Kidney (tissue), 13 donors: ENCODE measurements at regions not wholly inside any gene's neighbourhood (a gene's known extent, or its start where the extent isn't known, plus 50 kb on each side); places are given as distances from the start of the nearest gene placed in this dataset.
A peak's percentile ranks its signal among the peaks of the same experiment; 100 is the strongest.

Experiments
- DNase-seq, 5 donors: peaks; one replicate each; pipeline ENCODE4 v3.0.0-alpha.2; 2013 to 2020
- FAIRE-seq: peaks from 2 replicates; lab custom pipeline; 2012; peaks lifted over from hg19 to GRCh38; lab: Jason Lieb, UNC
- H3K27ac ChIP-seq, 2 donors: one replicate each; pipeline ENCODE4 v1.7.0; 2013; ENCODE audit warnings: low read depth in 2 of 2, low read length in 2 of 2, inconsistent platforms in 1 of 2
- H3K27me3 ChIP-seq: one replicate; pipeline ENCODE4 v1.7.1; 2013; ENCODE audit warnings: low read length, inconsistent platforms; ENCODE audit not compliant: control insufficient read depth, insufficient read depth
- H3K36me3 ChIP-seq, 3 donors: one replicate each; pipeline versions ENCODE4 v1.7.0 to v1.7.1; 2013; ENCODE audit warnings: low read length in 3 of 3, control low read depth in 1 of 3, inconsistent platforms in 1 of 3; ENCODE audit not compliant: insufficient read depth in 3 of 3, control insufficient read depth in 2 of 3
- H3K4me1 ChIP-seq, 3 donors: one replicate each; pipeline versions ENCODE4 v1.7.0 to v1.7.1; 2013; ENCODE audit warnings: low read length in 3 of 3, inconsistent platforms in 1 of 3, low read depth in 1 of 3; ENCODE audit not compliant: control insufficient read depth in 2 of 3, insufficient read depth in 2 of 3
- H3K4me3 ChIP-seq, 3 donors: one replicate each; pipeline versions ENCODE4 v1.7.0 to v1.8.1; 2013; ENCODE audit warnings: low read length in 3 of 3, control low read depth in 1 of 3, inconsistent platforms in 1 of 3
- H3K9ac ChIP-seq, 3 donors: one replicate each; pipeline versions ENCODE4 v1.7.0 to v1.7.1; 2013; ENCODE audit warnings: low read length in 3 of 3, control low read depth in 1 of 3, inconsistent platforms in 1 of 3
- H3K9me3 ChIP-seq, 3 donors: one replicate each; pipeline versions ENCODE4 v1.7.0 to v1.7.1; 2013; ENCODE audit warnings: low read length in 3 of 3, control low read depth in 1 of 3, inconsistent platforms in 1 of 3; ENCODE audit not compliant: control insufficient read depth in 2 of 3, insufficient read depth in 1 of 3
- intact Hi-C: fragments of 100-400 bp; cut with DNase I; formaldehyde crosslinking; loops from one replicate; pipeline ENCODE4 v1.11.1; 2022
- TF ChIP-seq, protein P1 (sequence below): IDR thresholded peaks from 3 replicates; pipeline ENCODE4 v1.5.1; 2012; ENCODE audit warnings: mild to moderate bottlenecking, moderate library complexity, borderline replicate concordance; ENCODE audit not compliant: insufficient read depth; ENCODE audit errors: extremely low read depth
- donor health status: control.
- donor health status: control.
- donor health status: control.
- donor health status: control.
- donor health status: control.
- donor health status: DM: yes; HTN: yes; CAD: no.
- donor health status: Normal renal cell carcinoma (clear cell type).

DNA sequence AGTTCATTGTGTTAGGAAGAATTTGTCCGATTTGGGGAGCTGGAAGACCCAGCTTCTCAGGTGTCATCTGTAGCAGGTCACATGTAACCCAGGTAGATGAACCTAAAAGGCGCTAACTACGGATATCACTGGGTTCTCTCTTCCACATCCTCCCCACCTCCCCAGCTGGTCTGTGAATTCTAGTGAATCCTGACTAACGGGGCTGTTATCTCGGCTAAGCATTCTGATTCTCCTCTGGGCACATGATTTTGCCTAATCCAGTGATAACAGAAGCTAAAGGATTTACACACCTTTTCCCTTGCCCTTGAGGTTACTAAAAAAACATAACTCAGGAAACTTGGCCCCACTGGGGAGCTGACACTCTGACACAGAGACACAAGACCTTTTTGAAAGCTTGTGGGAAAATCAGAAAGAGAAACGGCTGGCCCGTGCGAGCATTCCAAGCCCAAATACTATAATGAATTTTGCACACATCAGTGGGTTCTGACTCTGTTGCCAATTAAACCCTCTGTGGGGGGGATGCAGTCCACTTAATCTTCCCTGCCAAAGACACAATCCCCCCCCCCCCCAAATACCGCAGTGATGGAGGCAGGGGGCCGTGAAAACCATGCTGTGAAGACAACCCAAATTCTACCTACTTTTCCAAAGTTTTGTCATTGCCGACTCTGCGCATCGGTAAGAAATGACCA lies 81.0 kb upstream of the FZD10 start:
- Histone ChIP-seq H3K27me3 (no peaks in the 10 kb centered on the region), H3K4me3 (no peak overlapping the region), H3K9ac (no peak overlapping the region), H3K36me3 (no peaks in the 10 kb centered on the region), H3K9me3 (no peaks in the 10 kb centered on the region), H3K27ac (no peak overlapping the region), H3K4me1 (no peaks in the 10 kb centered on the region)
- FAIRE-seq (no peak), DNase-seq (peak in 2 of 5 donors; percentile 50 to 53)
- TF ChIP-seq, protein P1, sequence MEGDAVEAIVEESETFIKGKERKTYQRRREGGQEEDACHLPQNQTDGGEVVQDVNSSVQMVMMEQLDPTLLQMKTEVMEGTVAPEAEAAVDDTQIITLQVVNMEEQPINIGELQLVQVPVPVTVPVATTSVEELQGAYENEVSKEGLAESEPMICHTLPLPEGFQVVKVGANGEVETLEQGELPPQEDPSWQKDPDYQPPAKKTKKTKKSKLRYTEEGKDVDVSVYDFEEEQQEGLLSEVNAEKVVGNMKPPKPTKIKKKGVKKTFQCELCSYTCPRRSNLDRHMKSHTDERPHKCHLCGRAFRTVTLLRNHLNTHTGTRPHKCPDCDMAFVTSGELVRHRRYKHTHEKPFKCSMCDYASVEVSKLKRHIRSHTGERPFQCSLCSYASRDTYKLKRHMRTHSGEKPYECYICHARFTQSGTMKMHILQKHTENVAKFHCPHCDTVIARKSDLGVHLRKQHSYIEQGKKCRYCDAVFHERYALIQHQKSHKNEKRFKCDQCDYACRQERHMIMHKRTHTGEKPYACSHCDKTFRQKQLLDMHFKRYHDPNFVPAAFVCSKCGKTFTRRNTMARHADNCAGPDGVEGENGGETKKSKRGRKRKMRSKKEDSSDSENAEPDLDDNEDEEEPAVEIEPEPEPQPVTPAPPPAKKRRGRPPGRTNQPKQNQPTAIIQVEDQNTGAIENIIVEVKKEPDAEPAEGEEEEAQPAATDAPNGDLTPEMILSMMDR: no peak
- intact Hi-C loops: no loop called here

DNA sequence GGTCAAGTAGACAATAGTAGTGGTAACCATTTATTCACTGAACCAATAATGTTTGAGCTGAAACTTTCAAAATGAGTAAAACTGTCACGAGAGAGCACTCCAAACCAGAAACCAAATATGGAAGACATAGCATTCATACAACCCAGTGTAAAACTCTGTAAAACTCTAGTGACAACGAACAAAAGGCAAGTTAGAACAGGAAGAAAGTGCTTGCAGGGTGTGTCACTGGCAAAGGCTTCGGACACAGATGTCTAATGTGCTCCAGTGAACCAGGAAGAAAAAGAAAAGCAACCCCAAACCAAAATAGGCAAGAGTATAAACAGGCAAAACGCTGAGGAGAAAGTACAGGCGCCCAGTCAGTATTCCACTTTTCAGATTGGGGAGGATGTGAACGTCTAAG lies 79.3 kb upstream of the FZD10 start:
- FAIRE-seq (no peak), DNase-seq (no peak)
- Histone ChIP-seq H3K27ac (no peak overlapping the region), H3K4me1 (no peaks in the 10 kb centered on the region), H3K4me3 (no peak overlapping the region), H3K9me3 (no peaks in the 10 kb centered on the region), H3K27me3 (no peaks in the 10 kb centered on the region), H3K36me3 (no peaks in the 10 kb centered on the region), H3K9ac (no peak overlapping the region)
- TF ChIP-seq, protein P1: no peak
- intact Hi-C loops: no loop called here

DNA sequence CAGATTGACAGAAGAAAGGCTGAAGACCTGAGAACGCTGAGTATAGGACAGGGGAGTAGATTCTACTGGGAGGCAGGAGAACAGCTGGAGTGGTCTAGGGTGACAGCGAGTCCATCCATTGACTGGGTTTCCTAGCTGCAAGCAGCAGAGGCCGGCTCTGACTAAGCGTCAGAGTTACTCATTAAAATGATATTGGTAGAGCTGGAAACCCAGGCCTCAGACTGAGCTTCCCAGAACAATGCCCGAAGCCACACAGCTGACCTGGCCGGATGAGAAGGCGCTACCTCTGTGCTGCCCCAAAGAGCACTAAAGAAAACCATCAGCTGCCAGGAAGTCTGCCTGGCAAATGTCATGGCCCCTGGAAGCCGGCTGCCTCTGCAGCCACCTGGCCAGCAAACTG lies 78.5 kb upstream of the FZD10 start:
- DNase-seq (no peak), FAIRE-seq (no peak)
- intact Hi-C loops: no loop called here
- TF ChIP-seq, protein P1: no peak
- no peaks in the 10 kb centered on the region for H3K27me3 ChIP-seq
- H3K4me1 ChIP-seq: no peaks in the 10 kb centered on the region
- H3K27ac ChIP-seq: no peak overlapping the region
- no peaks in the 10 kb centered on the region for H3K36me3 ChIP-seq
- H3K9ac ChIP-seq: no peak overlapping the region
- no peak overlapping the region for H3K4me3 ChIP-seq
- no peaks in the 10 kb centered on the region for H3K9me3 ChIP-seq

DNA sequence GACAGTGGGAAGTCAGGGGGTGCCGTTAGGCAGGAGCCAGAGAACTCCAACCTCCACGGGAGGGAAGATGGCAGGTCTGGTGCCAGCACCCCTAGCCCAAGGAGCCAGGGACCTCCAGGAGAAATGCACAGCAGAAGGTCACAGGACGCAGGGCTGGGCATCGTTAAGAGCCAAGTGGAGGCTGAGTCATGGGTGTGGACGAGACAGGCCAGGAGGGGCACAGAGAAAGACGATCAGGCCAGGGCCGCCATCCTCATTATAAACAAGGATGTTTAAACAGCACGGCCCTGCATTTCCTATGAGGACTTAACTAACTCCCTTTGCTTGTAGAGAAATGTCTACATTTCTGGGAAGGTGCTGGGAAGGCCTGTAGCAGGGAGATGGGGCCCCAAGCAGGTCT lies 77.9 kb upstream of the FZD10 start:
- no peak for DNase-seq
- H3K9ac ChIP-seq: no peak overlapping the region
- H3K9me3 ChIP-seq: no peaks in the 10 kb centered on the region
- TF ChIP-seq, protein P1: no peak
- intact Hi-C loops: no loop called here
- no peaks in the 10 kb centered on the region for H3K27me3 ChIP-seq
- H3K4me3 ChIP-seq: no peak overlapping the region
- no peaks in the 10 kb centered on the region for H3K36me3 ChIP-seq
- FAIRE-seq: no peak
- no peaks in the 10 kb centered on the region for H3K4me1 ChIP-seq
- no peak overlapping the region for H3K27ac ChIP-seq
